ENCODE measurements at regions not wholly inside any gene's neighbourhood (a gene's known extent, or its start where the extent isn't known, plus 50 kb on each side); places are given as distances from the start of the nearest gene placed in this dataset.

GRCh38 chr4:155026715-155027114, 181.7 kb upstream of the NPY2R start:
- Histone ChIP-seq H3K9me1 (ENCODE audit: control insufficient read depth, extremely low read depth, insufficient read depth, low read length) (no peaks in the 10 kb centered on the region), H4K20me1 (ENCODE audit: control insufficient read depth, extremely low read depth, insufficient read depth, low read length) (no peaks in the 10 kb centered on the region), H3K36me3 (ENCODE audit: control insufficient read depth in 2 of 2, extremely low read depth in 1 of 2, insufficient read depth in 2 of 2, low read length in 2 of 2) (no peaks in the 10 kb centered on the region), H3K4me2 (ENCODE audit: control insufficient read depth, extremely low read depth, insufficient read depth, low read depth, low read length) (no peak overlapping the region), H2AFZ (ENCODE audit: control insufficient read depth, low read length) (no peak overlapping the region), H3K4me3 (ENCODE audit: control insufficient read depth in 2 of 3, extremely low read depth in 1 of 3, insufficient read depth in 2 of 3, low read depth in 1 of 3, low read length in 3 of 3) (no peak overlapping the region), H3K4me1 (ENCODE audit: control insufficient read depth, extremely low read depth, insufficient read depth, low read length) (no peaks in the 10 kb centered on the region), H3K27ac (ENCODE audit: control insufficient read depth, insufficient read depth, low read length) (no peak overlapping the region), H3K9ac (ENCODE audit: control insufficient read depth, extremely low read depth, insufficient read depth, low read length) (no peak overlapping the region), H3K27me3 (ENCODE audit: control insufficient read depth, extremely low read depth, insufficient read depth, low read length) (no peaks in the 10 kb centered on the region), H3K9me3 (ENCODE audit: control insufficient read depth, low read depth, low read length) (no peaks in the 10 kb centered on the region), H3K79me2 (ENCODE audit: control insufficient read depth, insufficient read depth, low read length) (no peaks in the 10 kb centered on the region)
- no peak for FAIRE-seq
- TF ChIP-seq, protein P1, sequence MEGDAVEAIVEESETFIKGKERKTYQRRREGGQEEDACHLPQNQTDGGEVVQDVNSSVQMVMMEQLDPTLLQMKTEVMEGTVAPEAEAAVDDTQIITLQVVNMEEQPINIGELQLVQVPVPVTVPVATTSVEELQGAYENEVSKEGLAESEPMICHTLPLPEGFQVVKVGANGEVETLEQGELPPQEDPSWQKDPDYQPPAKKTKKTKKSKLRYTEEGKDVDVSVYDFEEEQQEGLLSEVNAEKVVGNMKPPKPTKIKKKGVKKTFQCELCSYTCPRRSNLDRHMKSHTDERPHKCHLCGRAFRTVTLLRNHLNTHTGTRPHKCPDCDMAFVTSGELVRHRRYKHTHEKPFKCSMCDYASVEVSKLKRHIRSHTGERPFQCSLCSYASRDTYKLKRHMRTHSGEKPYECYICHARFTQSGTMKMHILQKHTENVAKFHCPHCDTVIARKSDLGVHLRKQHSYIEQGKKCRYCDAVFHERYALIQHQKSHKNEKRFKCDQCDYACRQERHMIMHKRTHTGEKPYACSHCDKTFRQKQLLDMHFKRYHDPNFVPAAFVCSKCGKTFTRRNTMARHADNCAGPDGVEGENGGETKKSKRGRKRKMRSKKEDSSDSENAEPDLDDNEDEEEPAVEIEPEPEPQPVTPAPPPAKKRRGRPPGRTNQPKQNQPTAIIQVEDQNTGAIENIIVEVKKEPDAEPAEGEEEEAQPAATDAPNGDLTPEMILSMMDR (optimal IDR thresholded peaks at IDR 0.05 in 1 of 3, IDR thresholded peaks at IDR 0.05 in 1 of 3, conservative IDR thresholded peaks at IDR 0.05 in 1 of 3; ENCODE audit: extremely low read depth in 1 of 3, insufficient read depth in 2 of 3, low read length in 3 of 3) = no peak
- no peak for TF ChIP-seq EZH2 (IDR thresholded peaks at IDR 0.05; ENCODE audit: low read length)
- dilution Hi-C loops (cut with MboI; ENCODE audit: extremely low pct_ligation_motif_present, low sequenced_read_pairs) = no loop called here
- no peak for DNase-seq (ENCODE audit: low read depth, low spot score)

DNA sequence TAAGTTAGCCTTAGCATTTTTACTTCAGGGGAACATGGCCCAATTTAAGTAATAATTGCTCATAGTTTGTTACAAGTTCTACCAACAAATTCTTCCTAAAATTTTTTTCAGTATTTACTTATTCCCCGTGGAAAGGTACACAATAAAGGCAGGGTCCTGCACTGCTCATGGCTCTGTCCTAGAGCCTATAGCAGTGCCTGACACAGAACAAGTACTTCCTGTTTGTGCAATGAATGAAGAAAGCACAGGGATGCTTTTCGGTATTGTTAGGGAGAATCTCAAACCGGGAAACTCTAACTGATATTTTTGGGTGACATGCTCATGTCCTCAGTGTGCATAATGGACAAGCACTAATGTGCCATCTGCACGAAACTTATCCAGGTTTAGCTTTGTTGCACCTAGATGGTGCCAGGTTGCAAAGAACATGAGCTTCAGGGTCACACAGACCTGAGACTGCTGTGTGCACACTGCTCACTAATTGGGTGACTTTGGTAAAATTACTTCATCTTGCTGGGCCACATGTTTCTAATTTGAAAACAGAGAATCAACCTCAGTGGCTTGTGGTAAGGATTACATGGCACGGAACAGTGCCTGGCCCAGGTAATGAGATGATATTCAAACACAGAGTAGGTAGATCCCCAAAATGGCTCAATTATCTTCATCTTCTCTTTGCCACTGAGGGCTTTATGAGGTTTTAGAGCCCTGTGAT, 175.8 kb upstream of the NPY2R start:
- Histone ChIP-seq H3K36me3 (ENCODE audit: control insufficient read depth in 2 of 2, extremely low read depth in 1 of 2, insufficient read depth in 2 of 2, low read length in 2 of 2) (no peaks in the 10 kb centered on the region), H3K27me3 (ENCODE audit: control insufficient read depth, extremely low read depth, insufficient read depth, low read length) (no peaks in the 10 kb centered on the region), H3K4me3 (ENCODE audit: control insufficient read depth in 2 of 3, extremely low read depth in 1 of 3, insufficient read depth in 2 of 3, low read depth in 1 of 3, low read length in 3 of 3) (no peak overlapping the region), H3K9me1 (ENCODE audit: control insufficient read depth, extremely low read depth, insufficient read depth, low read length) (no peaks in the 10 kb centered on the region), H4K20me1 (ENCODE audit: control insufficient read depth, extremely low read depth, insufficient read depth, low read length) (no peaks in the 10 kb centered on the region), H3K9ac (ENCODE audit: control insufficient read depth, extremely low read depth, insufficient read depth, low read length) (no peak overlapping the region), H3K4me1 (ENCODE audit: control insufficient read depth, extremely low read depth, insufficient read depth, low read length) (no peaks in the 10 kb centered on the region), H3K79me2 (ENCODE audit: control insufficient read depth, insufficient read depth, low read length) (no peaks in the 10 kb centered on the region), H2AFZ (ENCODE audit: control insufficient read depth, low read length) (no peak overlapping the region), H3K9me3 (ENCODE audit: control insufficient read depth, low read depth, low read length) (no peaks in the 10 kb centered on the region), H3K27ac (ENCODE audit: control insufficient read depth, insufficient read depth, low read length) (no peak overlapping the region), H3K4me2 (ENCODE audit: control insufficient read depth, extremely low read depth, insufficient read depth, low read depth, low read length) (no peak overlapping the region)
- FAIRE-seq (no peak), DNase-seq (ENCODE audit: low read depth, low spot score) (no peak)
- dilution Hi-C loops (cut with MboI; ENCODE audit: extremely low pct_ligation_motif_present, low sequenced_read_pairs) = no loop called here
- TF ChIP-seq, protein P1 (optimal IDR thresholded peaks at IDR 0.05 in 1 of 3, IDR thresholded peaks at IDR 0.05 in 1 of 3, conservative IDR thresholded peaks at IDR 0.05 in 1 of 3; ENCODE audit: extremely low read depth in 1 of 3, insufficient read depth in 2 of 3, low read length in 3 of 3) = no peak
- no peak for TF ChIP-seq EZH2 (IDR thresholded peaks at IDR 0.05; ENCODE audit: low read length)
